HL-60 (cell line): ENCODE measurements at regions not wholly inside any gene's neighbourhood (a gene's known extent, or its start where the extent isn't known, plus 50 kb on each side); places are given as distances from the start of the nearest gene placed in this dataset.

Source experiments
- POLR2AphosphoS5 ChIP-seq: IDR thresholded peaks from 2 replicates; pipeline ENCODE4 v1.6.1; 2012; ENCODE audit warnings: low read depth
- TF ChIP-seq, protein P1 (sequence below): IDR thresholded peaks from one replicate; pipeline ENCODE4 v1.5.1; 2011; ENCODE audit warnings: low read length, control low read depth, inconsistent platforms; ENCODE audit not compliant: insufficient read depth
- TF ChIP-seq, protein P2 (sequence below): IDR thresholded peaks from 2 replicates; pipeline ENCODE4 v1.6.1; 2012; ENCODE audit warnings: low read depth; ENCODE audit not compliant: insufficient replicate concordance

DNA sequence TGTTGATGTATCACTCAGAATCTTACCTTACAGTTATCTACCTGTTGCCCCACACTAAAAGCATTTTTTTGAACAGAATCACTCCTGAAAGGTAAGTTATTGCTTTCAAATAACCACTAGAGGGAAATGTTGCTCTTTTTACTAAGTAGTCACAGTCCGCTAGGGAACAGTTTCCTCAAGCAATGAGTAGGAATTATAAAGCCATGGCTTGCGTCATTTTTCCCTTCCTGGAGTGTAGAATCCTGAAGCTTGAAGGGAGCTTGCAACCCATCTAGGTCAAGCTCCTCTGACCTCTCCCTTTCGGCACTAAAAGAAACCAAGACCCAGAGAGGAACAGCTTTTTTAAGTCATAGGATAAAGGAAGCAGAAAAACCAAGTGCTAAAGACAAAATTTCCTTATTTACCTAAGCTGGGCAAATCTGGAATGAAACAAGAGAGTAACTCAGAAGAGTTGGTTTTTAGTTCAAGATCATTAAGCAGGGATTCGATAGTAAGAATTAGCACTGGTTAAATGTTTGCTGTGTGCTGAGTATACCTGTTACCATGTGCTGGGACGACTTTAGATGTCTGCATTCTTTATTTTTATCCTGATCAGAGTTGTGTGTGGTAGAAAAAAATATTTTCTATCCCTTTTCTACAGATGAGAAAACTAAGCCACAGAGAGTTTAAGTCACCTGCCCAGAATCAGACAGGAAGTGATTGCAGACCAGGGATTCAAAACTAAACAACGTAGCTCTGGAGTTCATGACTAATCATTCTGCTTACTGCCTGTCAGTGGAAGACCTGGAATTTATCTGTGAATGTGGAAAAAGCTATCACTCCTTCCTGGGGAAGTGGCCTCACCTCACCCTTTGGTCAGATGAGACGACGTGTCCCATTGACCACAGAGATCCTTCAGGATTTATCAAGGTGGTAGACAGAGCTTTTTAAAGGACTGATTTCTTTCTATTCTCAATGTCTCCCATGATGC lies 631.5 kb downstream of the RAB28 start:
- TF ChIP-seq POLR2AphosphoS5 = no peak
- TF ChIP-seq, protein P1, sequence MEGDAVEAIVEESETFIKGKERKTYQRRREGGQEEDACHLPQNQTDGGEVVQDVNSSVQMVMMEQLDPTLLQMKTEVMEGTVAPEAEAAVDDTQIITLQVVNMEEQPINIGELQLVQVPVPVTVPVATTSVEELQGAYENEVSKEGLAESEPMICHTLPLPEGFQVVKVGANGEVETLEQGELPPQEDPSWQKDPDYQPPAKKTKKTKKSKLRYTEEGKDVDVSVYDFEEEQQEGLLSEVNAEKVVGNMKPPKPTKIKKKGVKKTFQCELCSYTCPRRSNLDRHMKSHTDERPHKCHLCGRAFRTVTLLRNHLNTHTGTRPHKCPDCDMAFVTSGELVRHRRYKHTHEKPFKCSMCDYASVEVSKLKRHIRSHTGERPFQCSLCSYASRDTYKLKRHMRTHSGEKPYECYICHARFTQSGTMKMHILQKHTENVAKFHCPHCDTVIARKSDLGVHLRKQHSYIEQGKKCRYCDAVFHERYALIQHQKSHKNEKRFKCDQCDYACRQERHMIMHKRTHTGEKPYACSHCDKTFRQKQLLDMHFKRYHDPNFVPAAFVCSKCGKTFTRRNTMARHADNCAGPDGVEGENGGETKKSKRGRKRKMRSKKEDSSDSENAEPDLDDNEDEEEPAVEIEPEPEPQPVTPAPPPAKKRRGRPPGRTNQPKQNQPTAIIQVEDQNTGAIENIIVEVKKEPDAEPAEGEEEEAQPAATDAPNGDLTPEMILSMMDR = no peak
- TF ChIP-seq, protein P2, sequence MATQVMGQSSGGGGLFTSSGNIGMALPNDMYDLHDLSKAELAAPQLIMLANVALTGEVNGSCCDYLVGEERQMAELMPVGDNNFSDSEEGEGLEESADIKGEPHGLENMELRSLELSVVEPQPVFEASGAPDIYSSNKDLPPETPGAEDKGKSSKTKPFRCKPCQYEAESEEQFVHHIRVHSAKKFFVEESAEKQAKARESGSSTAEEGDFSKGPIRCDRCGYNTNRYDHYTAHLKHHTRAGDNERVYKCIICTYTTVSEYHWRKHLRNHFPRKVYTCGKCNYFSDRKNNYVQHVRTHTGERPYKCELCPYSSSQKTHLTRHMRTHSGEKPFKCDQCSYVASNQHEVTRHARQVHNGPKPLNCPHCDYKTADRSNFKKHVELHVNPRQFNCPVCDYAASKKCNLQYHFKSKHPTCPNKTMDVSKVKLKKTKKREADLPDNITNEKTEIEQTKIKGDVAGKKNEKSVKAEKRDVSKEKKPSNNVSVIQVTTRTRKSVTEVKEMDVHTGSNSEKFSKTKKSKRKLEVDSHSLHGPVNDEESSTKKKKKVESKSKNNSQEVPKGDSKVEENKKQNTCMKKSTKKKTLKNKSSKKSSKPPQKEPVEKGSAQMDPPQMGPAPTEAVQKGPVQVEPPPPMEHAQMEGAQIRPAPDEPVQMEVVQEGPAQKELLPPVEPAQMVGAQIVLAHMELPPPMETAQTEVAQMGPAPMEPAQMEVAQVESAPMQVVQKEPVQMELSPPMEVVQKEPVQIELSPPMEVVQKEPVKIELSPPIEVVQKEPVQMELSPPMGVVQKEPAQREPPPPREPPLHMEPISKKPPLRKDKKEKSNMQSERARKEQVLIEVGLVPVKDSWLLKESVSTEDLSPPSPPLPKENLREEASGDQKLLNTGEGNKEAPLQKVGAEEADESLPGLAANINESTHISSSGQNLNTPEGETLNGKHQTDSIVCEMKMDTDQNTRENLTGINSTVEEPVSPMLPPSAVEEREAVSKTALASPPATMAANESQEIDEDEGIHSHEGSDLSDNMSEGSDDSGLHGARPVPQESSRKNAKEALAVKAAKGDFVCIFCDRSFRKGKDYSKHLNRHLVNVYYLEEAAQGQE = no peak
